ENCODE measurements at regions not wholly inside any gene's neighbourhood (a gene's known extent, or its start where the extent isn't known, plus 50 kb on each side); places are given as distances from the start of the nearest gene placed in this dataset.

DNA sequence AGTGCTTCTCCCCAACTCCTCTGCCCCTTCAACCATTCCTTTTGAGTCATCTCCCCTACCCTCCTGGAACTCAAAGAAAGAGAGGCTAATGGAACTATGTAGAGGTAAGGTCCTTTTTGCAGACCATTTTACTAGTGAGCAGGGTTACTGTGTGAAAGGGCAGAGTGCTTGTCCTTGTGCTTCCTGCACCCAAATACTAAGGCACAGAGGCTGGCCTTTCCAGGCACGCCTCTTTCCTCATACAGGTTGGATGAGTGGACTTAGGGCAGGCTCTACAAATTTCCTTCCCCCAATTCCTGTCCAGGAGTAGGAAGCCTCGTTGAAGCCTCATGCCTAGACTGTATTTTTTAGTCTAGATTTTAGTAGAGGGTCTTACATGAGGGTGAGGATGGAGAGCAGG lies 288.8 kb upstream of the SLC14A2 start:
- DNase-seq (ENCODE audit: low read depth, low spot score) (no peak), ATAC-seq (no peak)
- in situ Hi-C loops (cut with HindIII; ENCODE audit: low pct_unique_long_range_greater_than_20kb, low sequenced_read_pairs) (no loop called here), intact Hi-C loops (cut with micrococcal nuclease; ENCODE audit: unreplicated experiment) (no loop called here)
- Histone ChIP-seq H3K4me1 (ENCODE audit: control insufficient read depth, insufficient read depth, low read length) (no peaks in the 10 kb centered on the region), H3K36me3 (ENCODE audit: control insufficient read depth, insufficient read depth, low read length) (no peaks in the 10 kb centered on the region), H3K9me3 (ENCODE audit: control insufficient read depth, insufficient read depth, low read depth, low read length) (no peaks in the 10 kb centered on the region), H3K27ac (ENCODE audit: low read length) (no peak overlapping the region), H3K4me3 (ENCODE audit: low read depth in 2 of 2, low read length in 2 of 2) (no peak overlapping the region), H3K27me3 (ENCODE audit: control insufficient read depth, insufficient read depth, low read length) (no peaks in the 10 kb centered on the region)
- BruUV-seq (replicated peaks) = no TSS peak
- TF ChIP-seq POLR2AphosphoS5 (IDR thresholded peaks at IDR 0.05; ENCODE audit: low read depth, low read length) (no peak), SIN3A (IDR thresholded peaks at IDR 0.05; ENCODE audit: borderline replicate concordance, insufficient read depth, low read depth, low read length) (no peak), TCF7L2 (IDR thresholded peaks at IDR 0.05; ENCODE audit: low read depth, low read length) (no peak)
- TF ChIP-seq, protein P1, sequence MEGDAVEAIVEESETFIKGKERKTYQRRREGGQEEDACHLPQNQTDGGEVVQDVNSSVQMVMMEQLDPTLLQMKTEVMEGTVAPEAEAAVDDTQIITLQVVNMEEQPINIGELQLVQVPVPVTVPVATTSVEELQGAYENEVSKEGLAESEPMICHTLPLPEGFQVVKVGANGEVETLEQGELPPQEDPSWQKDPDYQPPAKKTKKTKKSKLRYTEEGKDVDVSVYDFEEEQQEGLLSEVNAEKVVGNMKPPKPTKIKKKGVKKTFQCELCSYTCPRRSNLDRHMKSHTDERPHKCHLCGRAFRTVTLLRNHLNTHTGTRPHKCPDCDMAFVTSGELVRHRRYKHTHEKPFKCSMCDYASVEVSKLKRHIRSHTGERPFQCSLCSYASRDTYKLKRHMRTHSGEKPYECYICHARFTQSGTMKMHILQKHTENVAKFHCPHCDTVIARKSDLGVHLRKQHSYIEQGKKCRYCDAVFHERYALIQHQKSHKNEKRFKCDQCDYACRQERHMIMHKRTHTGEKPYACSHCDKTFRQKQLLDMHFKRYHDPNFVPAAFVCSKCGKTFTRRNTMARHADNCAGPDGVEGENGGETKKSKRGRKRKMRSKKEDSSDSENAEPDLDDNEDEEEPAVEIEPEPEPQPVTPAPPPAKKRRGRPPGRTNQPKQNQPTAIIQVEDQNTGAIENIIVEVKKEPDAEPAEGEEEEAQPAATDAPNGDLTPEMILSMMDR (IDR thresholded peaks at IDR 0.05) = no peak
- TF ChIP-seq, protein P2, sequence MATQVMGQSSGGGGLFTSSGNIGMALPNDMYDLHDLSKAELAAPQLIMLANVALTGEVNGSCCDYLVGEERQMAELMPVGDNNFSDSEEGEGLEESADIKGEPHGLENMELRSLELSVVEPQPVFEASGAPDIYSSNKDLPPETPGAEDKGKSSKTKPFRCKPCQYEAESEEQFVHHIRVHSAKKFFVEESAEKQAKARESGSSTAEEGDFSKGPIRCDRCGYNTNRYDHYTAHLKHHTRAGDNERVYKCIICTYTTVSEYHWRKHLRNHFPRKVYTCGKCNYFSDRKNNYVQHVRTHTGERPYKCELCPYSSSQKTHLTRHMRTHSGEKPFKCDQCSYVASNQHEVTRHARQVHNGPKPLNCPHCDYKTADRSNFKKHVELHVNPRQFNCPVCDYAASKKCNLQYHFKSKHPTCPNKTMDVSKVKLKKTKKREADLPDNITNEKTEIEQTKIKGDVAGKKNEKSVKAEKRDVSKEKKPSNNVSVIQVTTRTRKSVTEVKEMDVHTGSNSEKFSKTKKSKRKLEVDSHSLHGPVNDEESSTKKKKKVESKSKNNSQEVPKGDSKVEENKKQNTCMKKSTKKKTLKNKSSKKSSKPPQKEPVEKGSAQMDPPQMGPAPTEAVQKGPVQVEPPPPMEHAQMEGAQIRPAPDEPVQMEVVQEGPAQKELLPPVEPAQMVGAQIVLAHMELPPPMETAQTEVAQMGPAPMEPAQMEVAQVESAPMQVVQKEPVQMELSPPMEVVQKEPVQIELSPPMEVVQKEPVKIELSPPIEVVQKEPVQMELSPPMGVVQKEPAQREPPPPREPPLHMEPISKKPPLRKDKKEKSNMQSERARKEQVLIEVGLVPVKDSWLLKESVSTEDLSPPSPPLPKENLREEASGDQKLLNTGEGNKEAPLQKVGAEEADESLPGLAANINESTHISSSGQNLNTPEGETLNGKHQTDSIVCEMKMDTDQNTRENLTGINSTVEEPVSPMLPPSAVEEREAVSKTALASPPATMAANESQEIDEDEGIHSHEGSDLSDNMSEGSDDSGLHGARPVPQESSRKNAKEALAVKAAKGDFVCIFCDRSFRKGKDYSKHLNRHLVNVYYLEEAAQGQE (IDR thresholded peaks at IDR 0.05; ENCODE audit: insufficient read depth in 1 of 2, low read depth in 2 of 2, low read length in 1 of 2) = no peak
- CTCF ChIA-PET = no interaction called here
- POLR2A ChIA-PET = no interaction called here

DNA sequence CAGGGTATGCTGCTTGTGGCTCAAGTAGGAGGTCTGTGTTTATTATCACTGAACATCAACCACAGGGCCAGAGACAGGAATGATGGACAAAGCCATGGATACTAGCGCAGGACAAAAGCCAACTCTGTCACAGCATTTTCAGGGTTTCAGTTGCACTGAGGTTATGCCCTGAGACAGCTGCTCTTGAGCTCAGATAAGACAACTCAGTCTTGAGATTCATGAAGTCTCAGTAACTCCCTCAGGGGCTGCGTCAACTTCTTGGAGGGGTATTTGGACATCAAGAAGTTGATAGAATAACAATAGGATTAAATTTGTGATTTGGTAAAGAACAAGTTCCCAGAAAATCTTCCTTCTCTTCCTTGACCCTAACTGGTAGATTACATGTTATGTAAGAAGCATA lies 287.0 kb upstream of the SLC14A2 start:
- H3K27me3 ChIP-seq (ENCODE audit: control insufficient read depth, insufficient read depth, low read length) = no peaks in the 10 kb centered on the region
- H3K36me3 ChIP-seq (ENCODE audit: control insufficient read depth, insufficient read depth, low read length) = no peaks in the 10 kb centered on the region
- ChIA-PET POLR2A (no interaction called here), CTCF (no interaction called here)
- no peak for ATAC-seq
- no peak for DNase-seq (ENCODE audit: low read depth, low spot score)
- no peaks in the 10 kb centered on the region for H3K9me3 ChIP-seq (ENCODE audit: control insufficient read depth, insufficient read depth, low read depth, low read length)
- no peak overlapping the region for H3K27ac ChIP-seq (ENCODE audit: low read length)
- intact Hi-C loops (cut with micrococcal nuclease; ENCODE audit: unreplicated experiment) = no loop called here
- no peaks in the 10 kb centered on the region for H3K4me1 ChIP-seq (ENCODE audit: control insufficient read depth, insufficient read depth, low read length)
- no peak overlapping the region for H3K4me3 ChIP-seq (ENCODE audit: low read depth in 2 of 2, low read length in 2 of 2)
- TF ChIP-seq, protein P1 (IDR thresholded peaks at IDR 0.05) = no peak
- TF ChIP-seq, protein P2 (IDR thresholded peaks at IDR 0.05; ENCODE audit: insufficient read depth in 1 of 2, low read depth in 2 of 2, low read length in 1 of 2) = no peak
- in situ Hi-C loops (cut with HindIII; ENCODE audit: low pct_unique_long_range_greater_than_20kb, low sequenced_read_pairs) = no loop called here
- no TSS peak for BruUV-seq (replicated peaks)

All from Panc1 (cell line).